ENCODE measurements at regions not wholly inside any gene's neighbourhood (a gene's known extent, or its start where the extent isn't known, plus 50 kb on each side); places are given as distances from the start of the nearest gene placed in this dataset.
A peak's percentile ranks its signal among the peaks of the same experiment; 100 is the strongest.
"Not testable (repeated sequence)": the region's sequence is repeated elsewhere in the genome, so short reads cannot be mapped to it uniquely, and the experiment has no call there.

DNA sequence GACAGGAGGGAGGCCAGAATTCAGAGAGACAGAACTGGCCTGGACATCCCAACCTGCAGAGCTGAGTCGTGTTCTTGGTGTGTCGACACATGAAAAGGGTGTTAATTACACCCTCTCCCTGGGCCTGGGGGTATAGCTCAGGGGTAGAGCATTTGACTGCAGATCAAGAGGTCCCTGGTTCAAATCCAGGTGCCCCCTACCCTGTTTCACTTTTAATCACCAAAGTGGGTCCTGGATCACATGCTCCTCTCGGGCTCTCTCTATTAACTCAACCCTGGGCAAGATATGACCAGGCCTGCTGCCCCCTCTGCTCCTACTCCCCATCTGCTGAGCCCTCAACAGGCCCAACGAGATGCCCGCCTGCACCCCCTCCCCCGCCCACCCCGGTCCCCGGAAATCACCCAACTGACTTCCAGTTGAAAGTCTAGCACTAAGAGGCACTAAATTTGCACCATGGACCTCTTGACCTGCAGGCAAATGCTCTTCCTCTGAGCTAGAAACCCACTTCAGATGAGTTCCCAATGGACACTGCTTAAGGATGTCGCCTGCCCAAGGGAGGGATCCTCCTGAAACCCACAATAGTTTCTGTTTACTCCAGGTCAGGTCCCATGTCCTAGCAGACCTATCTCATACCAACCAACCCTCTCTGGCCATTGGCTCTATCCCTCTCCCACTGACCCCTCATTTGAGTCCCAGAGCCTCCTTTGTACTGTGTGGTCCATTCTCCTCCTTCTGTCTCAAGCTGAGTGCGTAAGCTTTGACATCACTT lies 137.6 kb downstream of the ZNF467 start:
- DNase-seq (ENCODE audit: low read depth in 2 of 2, low spot score in 1 of 2) = no peak

DNA sequence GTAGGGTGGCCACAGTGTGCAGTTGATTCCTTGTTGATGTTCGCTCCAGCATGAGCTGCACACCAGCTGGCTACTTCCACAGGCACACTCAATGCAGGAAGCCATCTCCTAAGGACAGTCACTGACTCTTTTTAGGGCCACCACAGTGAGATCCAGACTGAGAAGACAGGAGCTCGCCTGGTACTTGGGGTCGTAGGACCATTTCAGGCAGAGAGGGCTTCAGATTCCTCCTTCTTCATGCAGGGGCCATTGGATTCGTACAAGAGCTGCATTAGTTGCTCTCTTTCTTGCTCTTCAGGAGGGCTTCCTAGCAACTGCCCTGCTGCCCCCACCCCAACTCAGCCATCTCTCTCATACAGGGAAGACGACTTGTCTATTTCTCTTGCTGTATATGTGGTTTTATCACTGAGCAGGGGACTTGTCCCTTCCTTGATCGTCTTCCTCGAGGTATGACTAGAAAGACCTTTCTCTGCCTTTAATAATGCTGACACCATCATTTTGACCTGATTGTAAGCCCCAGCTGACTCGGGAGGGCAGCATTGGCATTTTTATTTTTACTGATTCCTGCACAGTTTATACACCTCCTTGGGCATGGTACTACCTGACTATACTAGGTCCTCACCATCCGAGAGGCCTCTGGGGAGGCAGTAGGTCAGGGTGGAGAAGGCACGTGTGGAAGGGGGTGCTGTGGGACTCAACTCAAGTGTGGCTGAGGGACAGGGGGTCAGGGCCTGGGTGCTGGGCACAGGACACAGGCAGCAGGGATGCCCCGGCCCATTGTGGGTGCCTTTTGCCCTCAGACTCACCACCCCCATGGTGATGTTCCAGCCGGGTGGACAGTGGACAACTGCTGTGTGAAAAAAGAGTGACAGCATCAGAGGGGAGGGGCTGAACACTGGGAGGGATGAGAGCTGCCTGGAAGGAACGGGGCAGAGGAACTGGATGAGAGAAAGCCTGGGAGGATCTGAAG lies 136.7 kb upstream of the ZNF746 start:
- no peak for DNase-seq (ENCODE audit: low read depth in 2 of 2, low spot score in 1 of 2)

DNA sequence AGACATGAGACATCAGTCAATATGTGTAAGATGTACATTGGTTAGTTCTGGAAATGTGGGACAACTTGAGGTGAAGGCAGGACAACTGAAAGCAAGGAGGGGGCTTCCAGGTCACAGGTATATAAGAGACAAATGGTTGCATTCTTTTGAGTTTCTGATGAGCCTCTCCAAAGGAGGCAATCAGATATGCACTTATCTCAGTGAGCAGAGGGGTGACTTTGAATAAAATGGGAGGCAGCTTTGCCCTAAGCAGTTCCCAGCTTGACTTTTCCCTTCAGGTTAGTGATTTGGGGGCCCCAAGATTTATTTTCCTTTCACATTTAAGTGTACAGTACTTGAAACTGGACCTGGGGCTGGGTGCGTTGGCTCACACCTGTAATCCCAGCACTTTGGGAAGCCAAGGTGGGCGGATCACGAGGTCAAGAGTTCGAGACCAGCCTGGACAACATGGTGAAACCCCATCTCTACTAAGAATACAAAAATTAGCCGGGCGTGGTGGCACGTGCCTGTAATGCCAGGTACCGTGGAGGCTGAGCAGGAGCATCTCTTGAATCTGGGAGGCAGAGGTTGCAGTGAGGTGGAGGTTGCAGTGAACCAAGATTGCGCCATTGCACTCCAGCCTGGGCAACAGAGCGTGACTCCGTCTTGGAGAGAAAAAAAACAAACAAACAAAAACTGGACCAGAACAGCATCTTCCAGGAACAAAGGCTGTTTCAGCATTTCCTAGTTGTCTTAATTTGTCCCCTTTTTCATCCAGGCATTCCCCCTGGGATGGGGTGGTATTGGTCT lies 130.9 kb upstream of the ZNF746 start:
- DNase-seq (ENCODE audit: low read depth in 2 of 2, low spot score in 1 of 2) = not testable (repeated sequence)

DNA sequence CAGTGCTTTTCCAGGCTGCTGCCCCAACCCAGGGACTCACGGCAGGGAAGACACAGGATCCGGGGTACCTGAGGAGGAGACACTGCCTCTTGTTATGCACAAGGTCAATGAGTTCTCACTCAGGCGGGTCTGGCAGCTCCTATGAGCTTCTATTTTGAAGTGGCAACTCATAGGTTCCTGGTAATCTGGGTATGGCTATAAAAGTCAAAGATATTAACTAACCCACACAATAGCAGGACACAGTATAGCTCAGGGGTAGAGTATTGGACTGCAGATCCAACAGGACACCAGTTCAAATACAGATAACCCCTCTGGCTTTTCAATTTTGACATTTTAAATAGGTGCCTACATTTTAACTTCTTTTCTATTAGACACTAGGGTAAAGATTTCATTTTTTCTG lies 130.3 kb upstream of the ZNF746 start:
- DNase-seq (ENCODE audit: low read depth in 2 of 2, low spot score in 1 of 2) = no peak

GRCh38 chr7:149626972-149627371 lies 129.4 kb upstream of the ZNF746 start:
- no peak for DNase-seq (ENCODE audit: low read depth in 2 of 2, low spot score in 1 of 2)

- DNase-seq (ENCODE audit: low read depth in 2 of 2, low spot score in 1 of 2) = no peak
Measured at GRCh38 chr7:149625947-149626392, 128.4 kb upstream of the ZNF746 start.

GRCh38 chr7:149625340-149625946 lies 127.8 kb upstream of the ZNF746 start:
- no peak for DNase-seq (ENCODE audit: low read depth in 2 of 2, low spot score in 1 of 2)

DNA sequence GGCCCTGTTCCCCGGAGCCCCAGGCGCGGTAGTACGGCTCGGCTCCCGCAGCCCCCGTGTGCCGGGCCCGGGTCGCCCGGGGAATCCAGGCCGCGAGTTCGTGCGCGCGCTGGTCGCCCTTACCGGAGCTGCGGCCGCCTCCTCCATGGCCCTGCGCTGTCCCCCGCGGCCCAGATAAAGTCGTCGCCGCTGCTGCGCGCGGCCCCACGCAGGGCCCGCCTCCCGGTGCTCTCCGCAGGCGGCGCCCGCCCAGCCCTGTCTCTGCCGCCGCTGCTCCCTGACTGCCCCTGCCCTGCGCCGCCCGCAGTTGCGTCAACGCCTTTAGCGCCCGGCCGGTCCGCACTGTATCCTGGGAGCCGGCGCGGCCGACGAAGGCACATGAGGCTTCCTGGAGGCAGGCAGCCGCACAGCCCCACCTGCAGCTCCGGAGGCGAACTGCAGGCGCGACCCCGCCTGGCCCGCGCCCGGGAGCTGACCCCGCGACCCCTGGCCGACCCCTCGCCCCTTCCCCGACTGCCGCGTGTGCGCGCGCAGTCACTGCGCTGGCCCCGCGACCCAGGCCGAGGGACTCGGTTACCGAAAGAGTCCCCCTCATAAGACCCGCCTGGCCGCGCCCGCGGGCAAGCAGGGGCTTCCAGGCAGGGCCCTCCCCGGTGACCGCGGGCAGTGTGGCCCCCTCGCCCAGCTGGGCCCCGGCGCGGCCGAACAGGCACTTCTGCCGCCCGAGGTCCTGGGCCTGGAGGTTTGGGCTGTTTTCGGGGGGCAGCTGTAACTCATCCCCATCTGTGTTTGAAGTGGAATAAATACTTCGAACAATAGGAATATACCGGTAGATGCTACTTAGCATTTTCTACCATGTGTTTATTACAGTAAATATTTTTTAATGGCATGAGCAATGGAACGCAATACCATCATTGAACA lies 127.1 kb upstream of the ZNF746 start:
- DNase-seq (ENCODE audit: low read depth in 2 of 2, low spot score in 1 of 2) = peak; percentile 71 to 80

- peak in 1 of 2 donors; percentile 21 for DNase-seq (ENCODE audit: low read depth in 2 of 2, low spot score in 1 of 2)
Measured at GRCh38 chr7:149624006-149624405, 126.4 kb upstream of the ZNF746 start.

- not testable (repeated sequence) for DNase-seq (ENCODE audit: low read depth in 2 of 2, low spot score in 1 of 2)
Measured at GRCh38 chr7:149623262-149623997, 125.8 kb upstream of the ZNF746 start.

DNA sequence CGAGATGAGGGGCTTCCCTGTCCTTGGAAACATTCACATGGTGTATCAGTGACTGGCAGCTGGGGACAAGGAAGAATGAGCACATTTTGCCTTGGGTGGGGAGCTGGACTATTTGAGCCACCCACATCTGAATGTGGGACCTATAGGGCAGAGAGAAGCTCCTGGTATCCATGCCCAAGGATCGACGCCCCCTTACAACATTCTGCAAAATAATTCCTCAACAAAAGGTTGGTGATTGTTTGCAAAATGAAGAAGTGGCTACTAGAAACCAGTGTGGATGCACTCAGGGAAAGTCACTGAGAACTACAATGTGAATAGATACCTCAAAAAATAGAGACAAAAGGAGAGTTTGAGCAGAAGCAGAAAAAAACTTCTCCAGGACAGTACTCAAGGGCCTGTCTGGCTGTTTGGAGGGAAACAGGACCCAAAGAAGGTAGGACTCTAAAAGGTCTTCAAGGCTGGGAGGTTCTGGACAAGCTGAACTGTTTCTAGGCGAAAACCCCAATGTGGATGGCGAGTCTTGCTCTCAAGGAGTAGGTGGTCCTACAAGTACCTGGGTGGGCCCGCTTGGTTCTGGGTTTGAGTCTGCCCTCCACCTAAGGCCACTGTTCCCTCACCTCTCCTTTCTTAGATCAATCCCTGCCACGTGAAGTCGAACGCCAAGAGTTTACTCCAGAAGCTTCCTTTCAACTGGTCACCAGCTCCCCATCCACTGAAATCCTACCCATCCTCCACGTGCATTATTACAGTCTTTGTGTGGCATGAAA lies 125.0 kb upstream of the ZNF746 start:
- DNase-seq (ENCODE audit: low read depth in 2 of 2, low spot score in 1 of 2) = no peak

- DNase-seq (ENCODE audit: low read depth in 2 of 2, low spot score in 1 of 2) = no peak
Measured at GRCh38 chr7:149621776-149622175, 124.2 kb upstream of the ZNF746 start.

DNA sequence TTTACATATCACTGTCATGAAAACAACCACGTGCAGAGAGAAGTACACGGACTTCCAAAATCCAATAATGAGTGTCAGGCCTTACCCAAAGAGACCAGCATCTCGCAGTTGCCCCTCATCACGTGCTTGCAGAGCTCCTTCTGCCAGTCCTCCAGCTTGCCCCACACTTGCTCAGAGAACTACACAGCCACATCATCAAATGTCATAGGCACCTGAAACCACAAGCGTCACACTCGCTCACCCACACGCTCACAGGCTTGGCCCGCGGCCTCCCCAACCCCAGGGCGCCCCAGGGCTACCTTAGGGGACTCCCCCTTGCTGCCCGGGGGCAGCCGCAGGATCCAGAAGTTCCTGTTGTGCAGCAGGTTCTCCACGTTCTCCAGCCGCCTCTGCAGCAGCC lies 123.4 kb upstream of the ZNF746 start:
- peak in 1 of 2 donors; percentile 30 for DNase-seq (ENCODE audit: low read depth in 2 of 2, low spot score in 1 of 2)

GRCh38 chr7:149616898-149617297 lies 119.3 kb upstream of the ZNF746 start:
- no peak for DNase-seq (ENCODE audit: low read depth in 2 of 2, low spot score in 1 of 2)

DNA sequence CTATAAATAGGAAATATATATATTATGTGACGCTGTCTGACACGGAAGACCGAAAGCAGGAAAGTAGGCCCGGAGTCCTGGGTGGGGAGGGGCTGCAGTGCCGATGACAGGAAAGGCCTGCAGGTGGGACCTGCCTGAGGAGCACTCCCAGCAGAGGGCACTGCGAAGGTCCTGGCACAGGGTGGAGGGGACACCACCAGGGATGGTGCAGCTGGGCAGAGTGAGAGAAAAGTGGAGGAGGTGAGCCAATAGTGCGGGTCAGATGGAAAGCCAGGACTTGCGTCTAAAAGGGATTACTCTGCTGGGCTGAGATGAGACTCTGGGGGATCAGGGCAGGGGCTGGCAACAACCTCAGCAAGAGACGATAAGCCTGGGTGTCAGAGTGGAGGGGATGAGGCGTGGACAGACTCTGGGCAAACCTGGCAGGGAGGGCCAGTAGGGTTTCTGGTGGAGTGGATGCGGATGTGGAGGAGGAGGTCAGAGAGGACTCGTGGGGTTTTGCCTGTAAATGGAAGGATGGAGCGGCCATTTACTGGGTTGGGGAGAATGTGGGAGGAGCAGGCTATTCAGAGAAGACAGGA lies 118.2 kb upstream of the ZNF746 start:
- no peak for DNase-seq (ENCODE audit: low read depth in 2 of 2, low spot score in 1 of 2)

- no peak for DNase-seq (ENCODE audit: low read depth in 2 of 2, low spot score in 1 of 2)
Measured at GRCh38 chr7:149610441-149611011, 112.9 kb upstream of the ZNF746 start.

DNA sequence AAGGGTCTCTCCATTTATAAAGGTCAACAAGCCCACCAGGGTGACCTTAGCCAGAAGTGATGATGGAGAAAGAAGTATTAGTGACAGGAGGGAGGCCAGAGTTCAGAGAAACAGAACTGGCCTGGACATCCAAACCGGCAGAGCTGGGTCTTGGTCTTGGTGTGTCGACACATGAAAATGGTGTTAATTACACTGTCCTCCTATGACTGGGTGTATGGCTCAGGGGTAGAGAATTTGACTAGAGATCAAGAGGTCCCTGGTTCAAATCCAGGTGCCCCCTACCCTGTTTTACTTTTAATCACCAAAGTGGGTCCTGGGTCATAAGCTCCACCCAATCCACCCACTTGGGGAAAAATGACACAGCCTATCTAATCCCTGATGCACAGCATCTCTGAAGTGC lies 110.6 kb upstream of the ZNF746 start:
- no peak for DNase-seq (ENCODE audit: low read depth in 2 of 2, low spot score in 1 of 2)

- DNase-seq (ENCODE audit: low read depth in 2 of 2, low spot score in 1 of 2) = no peak
Measured at GRCh38 chr7:149607683-149608082, 110.1 kb upstream of the ZNF746 start.
